SK-N-MC (cell line): ENCODE measurements at regions not wholly inside any gene's neighbourhood (a gene's known extent, or its start where the extent isn't known, plus 50 kb on each side); places are given as distances from the start of the nearest gene placed in this dataset.

Source experiments
- EZH2 ChIP-seq: fragments of 200-600 bp; sonication (generic); IDR thresholded peaks from one replicate; pipeline ENCODE4 v1.6.1; 2017; ENCODE audit warnings: antibody characterized with exemption
- POLR2AphosphoS5 ChIP-seq: IDR thresholded peaks from 2 replicates; pipeline ENCODE4 v1.6.1; 2012; ENCODE audit warnings: mild to moderate bottlenecking, low read depth, low read length, borderline replicate concordance

DNA sequence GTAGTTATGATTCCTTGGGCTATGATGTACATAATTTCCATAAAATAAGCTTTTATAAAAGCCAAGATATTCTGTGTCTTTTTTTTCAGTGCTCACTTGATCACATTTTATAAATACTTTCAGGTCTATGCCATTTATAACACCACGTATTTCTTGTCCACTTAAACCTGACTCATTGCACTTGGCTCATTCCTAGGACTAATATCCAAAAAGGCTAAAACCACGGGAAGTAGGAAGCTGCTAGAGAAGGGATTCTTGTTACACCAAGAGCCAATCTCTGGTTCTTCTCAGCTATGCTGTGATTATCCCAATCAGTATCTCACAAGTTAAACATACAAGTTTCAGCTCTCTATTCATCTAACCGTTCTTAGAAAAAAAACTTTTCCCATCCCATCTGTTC, 80.4 kb upstream of the CDH6 start:
- no peak for TF ChIP-seq EZH2
- no peak for TF ChIP-seq POLR2AphosphoS5
